Naive thymus-derived CD4-positive, alpha-beta T cell (primary cell): ENCODE measurements at regions not wholly inside any gene's neighbourhood (a gene's known extent, or its start where the extent isn't known, plus 50 kb on each side); places are given as distances from the start of the nearest gene placed in this dataset.

Experiments used
- ATAC-seq: fragments of 150-1000 bp; cut with Tn5 transposase; 2 replicates; pipeline ENCODE4 v1.10.0; 2021; ENCODE audit warnings: mild to moderate bottlenecking, moderate library complexity
- CTCF ChIA-PET: fragments of 350-600 bp; sonication (Branson Sonifier 250); formaldehyde crosslinking; loops from one replicate; lab custom pipeline; 2021; ENCODE audit warnings: antibody characterized with exemption; lab: Charles Lee
- POLR2A ChIA-PET: fragments of 350-600 bp; sonication (Branson Sonifier 250); formaldehyde crosslinking; loops from one replicate; lab custom pipeline; 2021; ENCODE audit warnings: antibody characterized with exemption, inconsistent platforms; lab: Charles Lee
- DNase-seq, 9 donors: peaks; one replicate each; pipeline versions ENCODE4 v3.0.0 to v3.0.0-alpha.2; 2020 to 2022; ENCODE audit warnings: mixed read lengths in 1 of 9
- H3K27ac ChIP-seq: one replicate; pipeline ENCODE4 v1.7.0; 2013; ENCODE audit warnings: mild to moderate bottlenecking, low read depth, low read length, moderate library complexity
- H3K27me3 ChIP-seq, 2 donors: one replicate each; pipeline ENCODE4 v1.7.0; 2013; ENCODE audit warnings: low read length in 2 of 2, mild to moderate bottlenecking in 2 of 2, moderate library complexity in 2 of 2; ENCODE audit not compliant: control insufficient read depth in 2 of 2, insufficient read depth in 2 of 2
- H3K36me3 ChIP-seq, 3 experiments: 1 replicate in 2 of 3; 2 replicates in 1 of 3; pipeline ENCODE4 v1.7.0; 2013; ENCODE audit warnings: low read length in 3 of 3, mild to moderate bottlenecking in 3 of 3, moderate library complexity in 1 of 3; ENCODE audit not compliant: insufficient read depth in 3 of 3, control insufficient read depth in 2 of 3
- H3K4me1 ChIP-seq, 2 donors: one replicate each; pipeline ENCODE4 v1.7.0; 2013; ENCODE audit warnings: low read length in 2 of 2, mild to moderate bottlenecking in 2 of 2, moderate library complexity in 1 of 2; ENCODE audit not compliant: control insufficient read depth in 2 of 2, insufficient read depth in 2 of 2
- H3K4me3 ChIP-seq: 2 replicates; pipeline ENCODE4 v1.7.0; 2013; ENCODE audit warnings: mild to moderate bottlenecking, low read length
- H3K9me3 ChIP-seq, 3 experiments: 1 replicate in 2 of 3; 2 replicates in 1 of 3; pipeline ENCODE4 v1.7.0; 2013; ENCODE audit warnings: low read length in 3 of 3; ENCODE audit not compliant: control insufficient read depth in 2 of 3
- H3K27ac Mint-ChIP-seq, 9 donors: one replicate each; pipeline ENCODE4 v1.8.0; 2020 to 2022; ENCODE audit warnings: mixed read lengths in 9 of 9, mild to moderate bottlenecking in 8 of 9, moderate library complexity in 5 of 9, inconsistent platforms in 2 of 9
- H3K27me3 Mint-ChIP-seq, 5 donors: one replicate each; pipeline ENCODE4 v1.8.0; 2021 to 2022; ENCODE audit warnings: mixed read lengths in 5 of 5, mild to moderate bottlenecking in 1 of 5
- H3K36me3 Mint-ChIP-seq, 5 donors: one replicate each; pipeline ENCODE4 v1.8.0; 2020 to 2022; ENCODE audit warnings: mixed read lengths in 5 of 5, mild to moderate bottlenecking in 3 of 5, inconsistent platforms in 1 of 5
- H3K4me1 Mint-ChIP-seq, 7 donors: one replicate each; pipeline ENCODE4 v1.8.0; 2020 to 2022; ENCODE audit warnings: mixed read lengths in 7 of 7, mild to moderate bottlenecking in 3 of 7, inconsistent platforms in 1 of 7
- H3K4me3 Mint-ChIP-seq, 10 donors: one replicate each; pipeline ENCODE4 v1.8.0; 2020 to 2022; ENCODE audit warnings: mild to moderate bottlenecking in 10 of 10, mixed read lengths in 10 of 10, moderate library complexity in 6 of 10, inconsistent platforms in 2 of 10
- H3K9me3 Mint-ChIP-seq, 11 donors: one replicate each; pipeline ENCODE4 v1.8.0; 2020 to 2022; ENCODE audit warnings: mixed read lengths in 11 of 11, mild to moderate bottlenecking in 4 of 11, inconsistent platforms in 1 of 11, moderate library complexity in 1 of 11
- intact Hi-C, 2 donors: fragments of 100-400 bp; cut with micrococcal nuclease; formaldehyde crosslinking; loops; one replicate each; pipeline ENCODE4 v1.15.1; 2023

DNA sequence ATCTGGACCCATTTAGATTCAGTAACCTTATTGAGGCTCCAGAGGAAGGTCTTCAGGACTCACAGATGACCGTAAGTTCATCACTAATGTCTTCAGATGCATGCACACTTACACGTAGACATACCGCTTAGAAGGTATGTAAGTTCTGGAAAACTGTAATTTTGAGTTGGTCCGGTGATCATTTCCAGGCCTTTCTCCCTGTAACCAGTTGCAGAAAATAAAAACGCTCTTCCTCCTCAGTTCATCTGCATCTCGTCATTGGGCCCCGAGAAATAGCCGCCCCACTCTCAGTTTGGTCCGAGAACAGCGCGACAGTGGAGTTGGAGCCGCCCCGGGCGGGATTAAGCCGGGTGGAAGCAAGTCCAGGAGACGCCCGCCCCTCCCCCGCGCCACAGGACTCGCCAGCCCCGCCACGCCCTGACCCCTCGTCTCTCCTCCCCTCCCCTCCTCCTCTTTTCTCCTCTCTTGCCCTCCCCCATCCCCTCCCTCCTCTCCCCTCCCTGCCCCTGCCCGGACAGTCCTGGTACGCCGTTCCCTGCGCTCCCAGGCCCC is 83.7 kb downstream of the TNFAIP2 start:
- no peak overlapping the region for H3K4me3 Mint-ChIP-seq
- intact Hi-C loops, result no loop called here
- H3K4me1 Mint-ChIP-seq, result peaks cover 0 to 6% (median 0%) of the 10 kb centered on the region in 7 donors
- ChIA-PET CTCF (no interaction called here), POLR2A (no interaction called here)
- peaks cover 0 to 19% (median 6%) of the 10 kb centered on the region in 5 donors for H3K36me3 Mint-ChIP-seq
- Histone ChIP-seq H3K27ac (no peak overlapping the region), H3K36me3 (no peaks in the 10 kb centered on the region), H3K4me3 (no peak overlapping the region), H3K4me1 (no peaks in the 10 kb centered on the region), H3K9me3 (peaks cover 0 to 26% (median 0%) of the 10 kb centered on the region in 3 experiments), H3K27me3 (no peaks in the 10 kb centered on the region)
- H3K27ac Mint-ChIP-seq, result no peak overlapping the region
- peaks cover 32 to 59% (median 41%) of the 10 kb centered on the region in 5 donors for H3K27me3 Mint-ChIP-seq
- no peak for ATAC-seq
- H3K9me3 Mint-ChIP-seq, result peaks cover 0 to 48% (median 21%) of the 10 kb centered on the region in 11 donors
- DNase-seq, result no peak

GRCh38 chr14:103207388-103208072 is 84.3 kb downstream of the TNFAIP2 start:
- no peak overlapping the region for H3K27ac ChIP-seq
- peaks cover 0 to 45% (median 19%) of the 10 kb centered on the region in 11 donors for H3K9me3 Mint-ChIP-seq
- H3K36me3 Mint-ChIP-seq, result peaks cover 0 to 19% (median 6%) of the 10 kb centered on the region in 5 donors
- H3K4me3 Mint-ChIP-seq, result peak overlapping the region in 2 of 10 donors; percentile 17 to 57
- H3K27me3 Mint-ChIP-seq, result peaks cover 34 to 58% (median 45%) of the 10 kb centered on the region in 5 donors
- H3K4me1 ChIP-seq, result no peaks in the 10 kb centered on the region
- ATAC-seq (no peak), DNase-seq (no peak)
- H3K9me3 ChIP-seq, result peaks cover 0 to 26% (median 0%) of the 10 kb centered on the region in 3 experiments
- H3K4me1 Mint-ChIP-seq, result peaks cover 0 to 6% (median 0%) of the 10 kb centered on the region in 7 donors
- CTCF ChIA-PET, result no interaction called here
- intact Hi-C loops, result no loop called here
- no peak overlapping the region for H3K27ac Mint-ChIP-seq
- POLR2A ChIA-PET, result no interaction called here
- no peaks in the 10 kb centered on the region for H3K36me3 ChIP-seq
- no peaks in the 10 kb centered on the region for H3K27me3 ChIP-seq
- H3K4me3 ChIP-seq, result no peak overlapping the region

GRCh38 chr14:103209054-103209453 is 85.8 kb downstream of the TNFAIP2 start:
- ATAC-seq, result no peak
- no peaks in the 10 kb centered on the region for H3K27me3 ChIP-seq
- DNase-seq, result no peak
- ChIA-PET POLR2A (no interaction called here), CTCF (no interaction called here)
- intact Hi-C loops, result no loop called here
- Mint-ChIP-seq H3K4me3 (peak overlapping the region in 1 of 10 donors; percentile 17), H3K9me3 (peaks cover 0 to 30% (median 14%) of the 10 kb centered on the region in 11 donors), H3K27ac (no peak overlapping the region), H3K36me3 (peaks cover 0 to 14% (median 5%) of the 10 kb centered on the region in 5 donors), H3K4me1 (peaks cover 0 to 6% (median 0%) of the 10 kb centered on the region in 7 donors), H3K27me3 (peaks cover 38 to 58% (median 49%) of the 10 kb centered on the region in 5 donors)
- peaks cover 0 to 20% (median 0%) of the 10 kb centered on the region in 3 experiments for H3K9me3 ChIP-seq
- no peak overlapping the region for H3K27ac ChIP-seq
- no peaks in the 10 kb centered on the region for H3K36me3 ChIP-seq
- no peak overlapping the region for H3K4me3 ChIP-seq
- no peaks in the 10 kb centered on the region for H3K4me1 ChIP-seq

DNA sequence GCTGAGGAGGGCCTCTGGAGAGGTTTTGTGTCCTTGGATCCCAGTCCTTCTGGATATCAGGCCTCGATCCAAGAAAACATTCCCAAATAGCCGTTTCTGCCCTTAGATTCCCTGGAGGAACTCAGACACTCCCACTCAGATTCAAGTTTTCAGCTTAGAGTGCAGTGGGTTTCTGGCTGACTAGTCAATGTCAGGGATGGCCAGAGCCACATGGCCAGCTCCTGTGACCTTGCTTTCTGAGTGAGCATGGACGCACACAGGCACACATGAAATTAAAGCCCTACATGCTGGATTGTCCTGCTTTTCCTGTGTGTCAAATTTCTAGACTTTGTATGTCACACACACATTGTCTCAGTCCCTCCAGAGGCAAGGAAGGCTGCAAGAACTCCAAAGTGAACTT is 86.2 kb downstream of the TNFAIP2 start:
- H3K36me3 ChIP-seq, result no peaks in the 10 kb centered on the region
- H3K4me1 ChIP-seq, result no peaks in the 10 kb centered on the region
- ChIA-PET CTCF (no interaction called here), POLR2A (no interaction called here)
- H3K4me3 ChIP-seq, result no peak overlapping the region
- no peaks in the 10 kb centered on the region for H3K27me3 ChIP-seq
- no peak overlapping the region for H3K4me3 Mint-ChIP-seq
- peaks cover 0 to 6% (median 0%) of the 10 kb centered on the region in 7 donors for H3K4me1 Mint-ChIP-seq
- peaks cover 0 to 9% (median 3%) of the 10 kb centered on the region in 5 donors for H3K36me3 Mint-ChIP-seq
- ATAC-seq, result no peak
- peaks cover 38 to 60% (median 47%) of the 10 kb centered on the region in 5 donors for H3K27me3 Mint-ChIP-seq
- no peak for DNase-seq
- H3K27ac ChIP-seq, result no peak overlapping the region
- intact Hi-C loops, result no loop called here
- peaks cover 0 to 16% (median 0%) of the 10 kb centered on the region in 3 experiments for H3K9me3 ChIP-seq
- H3K9me3 Mint-ChIP-seq, result peaks cover 0 to 26% (median 10%) of the 10 kb centered on the region in 11 donors
- no peak overlapping the region for H3K27ac Mint-ChIP-seq

- Mint-ChIP-seq H3K9me3 (peaks cover 0 to 12% (median 0%) of the 10 kb centered on the region in 11 donors), H3K27me3 (peaks cover 33 to 69% (median 54%) of the 10 kb centered on the region in 5 donors)
Measured at GRCh38 chr14:103213331-103213730, 90.1 kb downstream of the TNFAIP2 start.

GRCh38 chr14:103214461-103214958 is 91.2 kb downstream of the TNFAIP2 start:
- Mint-ChIP-seq H3K27ac (no peak overlapping the region), H3K27me3 (peaks cover 29 to 65% (median 53%) of the 10 kb centered on the region in 5 donors), H3K9me3 (peaks cover 0 to 7% (median 0%) of the 10 kb centered on the region in 11 donors), H3K4me1 (peaks cover 0 to 5% (median 0%) of the 10 kb centered on the region in 7 donors), H3K4me3 (no peak overlapping the region), H3K36me3 (no peaks in the 10 kb centered on the region)
- CTCF ChIA-PET, result no interaction called here
- POLR2A ChIA-PET, result no interaction called here
- DNase-seq (no peak), ATAC-seq (no peak)
- H3K36me3 ChIP-seq, result no peaks in the 10 kb centered on the region
- H3K27me3 ChIP-seq, result no peaks in the 10 kb centered on the region
- intact Hi-C loops, result no loop called here
- H3K4me3 ChIP-seq, result no peak overlapping the region
- no peaks in the 10 kb centered on the region for H3K9me3 ChIP-seq
- no peaks in the 10 kb centered on the region for H3K4me1 ChIP-seq
- no peak overlapping the region for H3K27ac ChIP-seq

More at GRCh38 chr14:103213331-103213730, 90.1 kb downstream of the TNFAIP2 start:
- CTCF ChIA-PET, result no interaction called here
- no peaks in the 10 kb centered on the region for H3K27me3 ChIP-seq
- H3K9me3 ChIP-seq, result no peaks in the 10 kb centered on the region
- no peak overlapping the region for H3K4me3 ChIP-seq
- POLR2A ChIA-PET, result no interaction called here
- Mint-ChIP-seq H3K4me1 (peaks cover 0 to 5% (median 0%) of the 10 kb centered on the region in 7 donors), H3K4me3 (no peak overlapping the region), H3K36me3 (peaks cover 0 to 5% (median 1%) of the 10 kb centered on the region in 5 donors), H3K27ac (no peak overlapping the region)
- no peak overlapping the region for H3K27ac ChIP-seq
- no peak for DNase-seq
- H3K36me3 ChIP-seq, result no peaks in the 10 kb centered on the region
- no peaks in the 10 kb centered on the region for H3K4me1 ChIP-seq
- ATAC-seq, result no peak
- intact Hi-C loops, result no loop called here
